K562 (cell line): ENCODE measurements at regions not wholly inside any gene's neighbourhood (a gene's known extent, or its start where the extent isn't known, plus 50 kb on each side); places are given as distances from the start of the nearest gene placed in this dataset.

ENCODE experiments used
- CBFA2T2 ChIP-seq: fragments of 450-650 bp; conservative IDR thresholded peaks from 2 replicates; pipeline ENCODE4 v1.6.1; 2017; ENCODE audit warnings: mild to moderate bottlenecking
- CHD2 ChIP-seq: IDR thresholded peaks from 2 replicates; pipeline ENCODE4 v1.6.1; 2011; ENCODE audit warnings: low read depth, low read length
- CHD4 ChIP-seq: fragments of 200-600 bp; sonication (generic); IDR thresholded peaks from 3 replicates; pipeline ENCODE4 v1.6.1; 2012; ENCODE audit warnings: low read depth, mild to moderate bottlenecking, mixed read lengths, low read length, inconsistent platforms; ENCODE audit not compliant: insufficient read depth, insufficient replicate concordance, poor library complexity, severe bottlenecking
- EHMT2 ChIP-seq: fragments of 450-650 bp; IDR thresholded peaks from 2 replicates; pipeline ENCODE4 v1.6.1; 2018; ENCODE audit warnings: antibody characterized with exemption
- ELF2 ChIP-seq: fragments of 250-450 bp; sonication (Bioruptor Pico); IDR thresholded peaks from 2 replicates; pipeline ENCODE4 v1.5.0; 2021; ENCODE audit warnings: mild to moderate bottlenecking
- ILK ChIP-seq: fragments of 450-650 bp; IDR thresholded peaks from 2 replicates; pipeline ENCODE4 v1.6.1; 2016; ENCODE audit warnings: missing genetic modification characterization, low read depth, mild to moderate bottlenecking, missing compliant biosample characterization, moderate library complexity, borderline replicate concordance
- MECOM ChIP-seq: fragments of 250-450 bp; sonication (Bioruptor Pico); IDR thresholded peaks from 2 replicates; pipeline ENCODE4 v1.8.0; 2022; ENCODE audit warnings: inconsistent platforms
- MTF1 ChIP-seq: fragments of 250-450 bp; sonication (Bioruptor Pico); IDR thresholded peaks from 2 replicates; pipeline ENCODE4 v1.9.0; 2021; ENCODE audit warnings: moderate library complexity, mild to moderate bottlenecking, inconsistent platforms, borderline replicate concordance
- NELFE ChIP-seq: IDR thresholded peaks from 2 replicates; pipeline ENCODE4 v1.6.1; 2011; ENCODE audit warnings: mild to moderate bottlenecking; ENCODE audit not compliant: insufficient read depth, insufficient read length
- NFRKB ChIP-seq: fragments of 450-650 bp; IDR thresholded peaks from 2 replicates; pipeline ENCODE4 v1.6.1; 2016; ENCODE audit warnings: low read depth
- RFX7 ChIP-seq: fragments of 250-450 bp; sonication (Bioruptor Pico); IDR thresholded peaks from 2 replicates; pipeline ENCODE4 v1.5.1; 2021; ENCODE audit warnings: mild to moderate bottlenecking
- TAF1 ChIP-seq: IDR thresholded peaks from 2 replicates; pipeline ENCODE4 v1.6.1; 2011; ENCODE audit warnings: mild to moderate bottlenecking, low read length, moderate library complexity; ENCODE audit not compliant: insufficient read depth, control insufficient read depth, severe bottlenecking; ENCODE audit errors: extremely low read depth
- TBL1XR1 ChIP-seq, 2 experiments: IDR thresholded peaks; 2 replicates each; pipeline ENCODE4 v1.6.1; 2012; ENCODE audit warnings: improper control_type of control experiment in 2 of 2, low read length in 2 of 2, mild to moderate bottlenecking in 1 of 2
- ZFP30 ChIP-seq: fragments of 250-450 bp; sonication (Bioruptor Pico); IDR thresholded peaks from 2 replicates; pipeline ENCODE4 v1.8.0; 2022; ENCODE audit warnings: moderate library complexity, mild to moderate bottlenecking, inconsistent platforms, borderline replicate concordance
- ZNF239 ChIP-seq: fragments of 250-450 bp; sonication (Bioruptor Pico); IDR thresholded peaks from 2 replicates; pipeline ENCODE4 v1.4.0; 2020; ENCODE audit warnings: mild to moderate bottlenecking
- ZNF311 ChIP-seq: fragments of 250-450 bp; sonication (Bioruptor Pico); IDR thresholded peaks from 2 replicates; pipeline ENCODE4 v1.4.0; 2020; ENCODE audit warnings: mild to moderate bottlenecking, moderate library complexity
- ZNF668 ChIP-seq: fragments of 250-450 bp; sonication (Bioruptor Pico); IDR thresholded peaks from 2 replicates; pipeline ENCODE4 v1.8.0; 2022; ENCODE audit warnings: mild to moderate bottlenecking, inconsistent platforms
- TF ChIP-seq, protein P1 (sequence below), 2 experiments: fragments of 450-650 bp; conservative IDR thresholded peaks; 2 replicates each; pipeline ENCODE4 v1.6.1; 2017; ENCODE audit warnings: mild to moderate bottlenecking in 2 of 2, moderate library complexity in 2 of 2
- TF ChIP-seq, protein P2 (sequence below): fragments of 450-650 bp; formaldehyde crosslinking; IDR thresholded peaks from 2 replicates; pipeline ENCODE4 v1.4.0; 2020; ENCODE audit warnings: mild to moderate bottlenecking
- TF ChIP-seq, protein P3 (sequence below): sonication (generic); formaldehyde crosslinking; IDR thresholded peaks from 2 replicates; pipeline ENCODE4 v1.8.1; 2023; ENCODE audit warnings: mild to moderate bottlenecking, missing genetic modification reagents
- TF ChIP-seq, protein P4 (sequence below): fragments of 450-650 bp; IDR thresholded peaks from 2 replicates; pipeline ENCODE4 v1.6.1; 2016
- TF ChIP-seq, protein P5 (sequence below), 3 experiments: IDR thresholded peaks in 2 of 3; conservative IDR thresholded peaks in 1 of 3; 2 replicates each; pipeline ENCODE4 v1.5.1; 2011 to 2012; ENCODE audit warnings: low read length in 3 of 3, mild to moderate bottlenecking in 3 of 3, control low read depth in 2 of 3, improper control_type of control experiment in 1 of 3, inconsistent platforms in 1 of 3, low read depth in 1 of 3, mixed read lengths in 1 of 3, moderate library complexity in 1 of 3; ENCODE audit not compliant: insufficient read depth in 2 of 3

DNA sequence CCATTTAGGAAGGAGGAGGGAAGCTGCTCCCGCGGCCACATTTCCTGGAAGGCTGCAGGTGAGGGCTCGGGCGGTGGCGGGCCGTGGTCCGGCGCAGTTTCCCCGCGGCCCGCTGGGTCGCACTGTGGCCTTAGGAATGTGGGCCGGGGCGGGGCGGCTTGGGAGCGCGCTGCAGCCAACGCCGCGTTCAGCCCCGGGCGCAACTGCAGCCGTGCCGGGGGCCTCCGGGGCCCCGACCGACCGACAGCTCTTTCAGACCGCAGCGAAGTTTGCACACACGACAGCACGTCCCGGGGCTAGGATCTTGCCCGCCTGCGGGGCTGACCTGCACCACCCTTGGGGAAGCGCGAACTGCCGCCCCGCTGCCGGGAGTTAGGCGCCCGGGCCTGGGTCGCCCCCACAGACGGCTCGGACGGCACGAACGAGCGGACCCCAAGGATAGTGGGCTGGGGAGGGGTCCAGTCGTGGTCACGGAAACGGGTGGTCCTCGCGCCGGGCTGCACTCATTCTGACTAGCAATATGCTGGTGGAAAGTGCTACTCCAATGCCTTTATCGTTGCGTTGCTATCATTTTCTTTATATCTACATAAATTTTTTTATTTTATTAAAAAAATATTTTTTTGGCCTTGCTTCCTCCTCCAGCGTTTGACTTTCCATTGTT, 69.9 kb upstream of the DLX2 start (continued):
- TF ChIP-seq, protein P1, sequence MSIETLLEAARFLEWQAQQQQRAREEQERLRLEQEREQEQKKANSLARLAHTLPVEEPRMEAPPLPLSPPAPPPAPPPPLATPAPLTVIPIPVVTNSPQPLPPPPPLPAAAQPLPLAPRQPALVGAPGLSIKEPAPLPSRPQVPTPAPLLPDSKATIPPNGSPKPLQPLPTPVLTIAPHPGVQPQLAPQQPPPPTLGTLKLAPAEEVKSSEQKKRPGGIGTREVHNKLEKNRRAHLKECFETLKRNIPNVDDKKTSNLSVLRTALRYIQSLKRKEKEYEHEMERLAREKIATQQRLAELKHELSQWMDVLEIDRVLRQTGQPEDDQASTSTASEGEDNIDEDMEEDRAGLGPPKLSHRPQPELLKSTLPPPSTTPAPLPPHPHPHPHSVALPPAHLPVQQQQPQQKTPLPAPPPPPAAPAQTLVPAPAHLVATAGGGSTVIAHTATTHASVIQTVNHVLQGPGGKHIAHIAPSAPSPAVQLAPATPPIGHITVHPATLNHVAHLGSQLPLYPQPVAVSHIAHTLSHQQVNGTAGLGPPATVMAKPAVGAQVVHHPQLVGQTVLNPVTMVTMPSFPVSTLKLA (conservative IDR thresholded peaks at IDR 0.05): no peak
- TF ChIP-seq MECOM (CRISPR knock-in tag) (no peak), NFRKB (no peak), ZFP30 (no peak), CHD2 (no peak), ZNF239 (no peak), ZNF668 (no peak), ILK (tag) (no peak), ELF2 (CRISPR knock-in tag) (no peak), MTF1 (CRISPR knock-in tag) (no peak), CHD4 (no peak), CBFA2T2 (no peak), ZNF311 (CRISPR knock-in tag) (no peak), EHMT2 (no peak), TBL1XR1 (IDR thresholded peaks at IDR 0.05; ENCODE audit: low read length in 2 of 2) (no peak), NELFE (no peak), TAF1 (no peak), RFX7 (no peak)
- TF ChIP-seq, protein P2, sequence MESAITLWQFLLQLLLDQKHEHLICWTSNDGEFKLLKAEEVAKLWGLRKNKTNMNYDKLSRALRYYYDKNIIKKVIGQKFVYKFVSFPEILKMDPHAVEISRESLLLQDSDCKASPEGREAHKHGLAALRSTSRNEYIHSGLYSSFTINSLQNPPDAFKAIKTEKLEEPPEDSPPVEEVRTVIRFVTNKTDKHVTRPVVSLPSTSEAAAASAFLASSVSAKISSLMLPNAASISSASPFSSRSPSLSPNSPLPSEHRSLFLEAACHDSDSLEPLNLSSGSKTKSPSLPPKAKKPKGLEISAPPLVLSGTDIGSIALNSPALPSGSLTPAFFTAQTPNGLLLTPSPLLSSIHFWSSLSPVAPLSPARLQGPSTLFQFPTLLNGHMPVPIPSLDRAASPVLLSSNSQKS (CRISPR knock-in tag): no peak
- TF ChIP-seq, protein P3, sequence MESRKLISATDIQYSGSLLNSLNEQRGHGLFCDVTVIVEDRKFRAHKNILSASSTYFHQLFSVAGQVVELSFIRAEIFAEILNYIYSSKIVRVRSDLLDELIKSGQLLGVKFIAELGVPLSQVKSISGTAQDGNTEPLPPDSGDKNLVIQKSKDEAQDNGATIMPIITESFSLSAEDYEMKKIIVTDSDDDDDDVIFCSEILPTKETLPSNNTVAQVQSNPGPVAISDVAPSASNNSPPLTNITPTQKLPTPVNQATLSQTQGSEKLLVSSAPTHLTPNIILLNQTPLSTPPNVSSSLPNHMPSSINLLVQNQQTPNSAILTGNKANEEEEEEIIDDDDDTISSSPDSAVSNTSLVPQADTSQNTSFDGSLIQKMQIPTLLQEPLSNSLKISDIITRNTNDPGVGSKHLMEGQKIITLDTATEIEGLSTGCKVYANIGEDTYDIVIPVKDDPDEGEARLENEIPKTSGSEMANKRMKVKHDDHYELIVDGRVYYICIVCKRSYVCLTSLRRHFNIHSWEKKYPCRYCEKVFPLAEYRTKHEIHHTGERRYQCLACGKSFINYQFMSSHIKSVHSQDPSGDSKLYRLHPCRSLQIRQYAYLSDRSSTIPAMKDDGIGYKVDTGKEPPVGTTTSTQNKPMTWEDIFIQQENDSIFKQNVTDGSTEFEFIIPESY (CRISPR knock-in tag): no peak
- TF ChIP-seq, protein P4, sequence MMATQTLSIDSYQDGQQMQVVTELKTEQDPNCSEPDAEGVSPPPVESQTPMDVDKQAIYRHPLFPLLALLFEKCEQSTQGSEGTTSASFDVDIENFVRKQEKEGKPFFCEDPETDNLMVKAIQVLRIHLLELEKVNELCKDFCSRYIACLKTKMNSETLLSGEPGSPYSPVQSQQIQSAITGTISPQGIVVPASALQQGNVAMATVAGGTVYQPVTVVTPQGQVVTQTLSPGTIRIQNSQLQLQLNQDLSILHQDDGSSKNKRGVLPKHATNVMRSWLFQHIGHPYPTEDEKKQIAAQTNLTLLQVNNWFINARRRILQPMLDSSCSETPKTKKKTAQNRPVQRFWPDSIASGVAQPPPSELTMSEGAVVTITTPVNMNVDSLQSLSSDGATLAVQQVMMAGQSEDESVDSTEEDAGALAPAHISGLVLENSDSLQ: no peak
- TF ChIP-seq, protein P5, sequence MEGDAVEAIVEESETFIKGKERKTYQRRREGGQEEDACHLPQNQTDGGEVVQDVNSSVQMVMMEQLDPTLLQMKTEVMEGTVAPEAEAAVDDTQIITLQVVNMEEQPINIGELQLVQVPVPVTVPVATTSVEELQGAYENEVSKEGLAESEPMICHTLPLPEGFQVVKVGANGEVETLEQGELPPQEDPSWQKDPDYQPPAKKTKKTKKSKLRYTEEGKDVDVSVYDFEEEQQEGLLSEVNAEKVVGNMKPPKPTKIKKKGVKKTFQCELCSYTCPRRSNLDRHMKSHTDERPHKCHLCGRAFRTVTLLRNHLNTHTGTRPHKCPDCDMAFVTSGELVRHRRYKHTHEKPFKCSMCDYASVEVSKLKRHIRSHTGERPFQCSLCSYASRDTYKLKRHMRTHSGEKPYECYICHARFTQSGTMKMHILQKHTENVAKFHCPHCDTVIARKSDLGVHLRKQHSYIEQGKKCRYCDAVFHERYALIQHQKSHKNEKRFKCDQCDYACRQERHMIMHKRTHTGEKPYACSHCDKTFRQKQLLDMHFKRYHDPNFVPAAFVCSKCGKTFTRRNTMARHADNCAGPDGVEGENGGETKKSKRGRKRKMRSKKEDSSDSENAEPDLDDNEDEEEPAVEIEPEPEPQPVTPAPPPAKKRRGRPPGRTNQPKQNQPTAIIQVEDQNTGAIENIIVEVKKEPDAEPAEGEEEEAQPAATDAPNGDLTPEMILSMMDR (IDR thresholded peaks at IDR 0.05 in 2 of 3, conservative IDR thresholded peaks at IDR 0.05 in 1 of 3; ENCODE audit: insufficient read depth in 2 of 3, low read depth in 1 of 3, low read length in 3 of 3): peak; percentile 78 to 91 (median 80)
